Liver (tissue), 3 donors: ENCODE measurements at regions not wholly inside any gene's neighbourhood (a gene's known extent, or its start where the extent isn't known, plus 50 kb on each side); places are given as distances from the start of the nearest gene placed in this dataset.

ENCODE experiments used
- ATF3 ChIP-seq: IDR thresholded peaks from 2 replicates; pipeline ENCODE4 v1.6.1; 2016; ENCODE audit warnings: antibody characterized with exemption
- CTCF ChIP-seq: fragments of 150-350 bp; IDR thresholded peaks from 2 replicates; pipeline ENCODE4 v1.5.1; 2017; ENCODE audit warnings: improper control_type of control experiment, low read depth, low read length; ENCODE audit not compliant: missing input control
- EGR1 ChIP-seq, 2 donors: IDR thresholded peaks; 2 replicates each; pipeline ENCODE4 v1.6.1; 2016 to 2018; ENCODE audit warnings: antibody characterized with exemption in 2 of 2, low read depth in 2 of 2
- FOXA1 ChIP-seq: IDR thresholded peaks from 2 replicates; pipeline ENCODE4 v1.6.1; 2016; ENCODE audit warnings: antibody characterized with exemption
- HNF4G ChIP-seq: IDR thresholded peaks from 2 replicates; pipeline ENCODE4 v1.6.1; 2016; ENCODE audit warnings: antibody characterized with exemption
- JUND ChIP-seq, 2 donors: IDR thresholded peaks; 2 replicates each; pipeline ENCODE4 v1.6.1; 2016; ENCODE audit warnings: antibody characterized with exemption in 2 of 2
- MAX ChIP-seq: IDR thresholded peaks from 2 replicates; pipeline ENCODE4 v1.6.1; 2016; ENCODE audit warnings: antibody characterized with exemption
- RAD21 ChIP-seq, 2 donors: IDR thresholded peaks; 2 replicates each; pipeline ENCODE4 v1.6.1; 2016; ENCODE audit warnings: antibody characterized with exemption in 2 of 2, mild to moderate bottlenecking in 2 of 2
- TAF1 ChIP-seq: conservative IDR thresholded peaks from 2 replicates; pipeline ENCODE4 v1.6.1; 2016; ENCODE audit warnings: antibody characterized with exemption, mild to moderate bottlenecking
- YY1 ChIP-seq: IDR thresholded peaks from 2 replicates; pipeline ENCODE4 v1.6.1; 2016; ENCODE audit warnings: antibody characterized with exemption, mild to moderate bottlenecking
- ZBTB33 ChIP-seq: IDR thresholded peaks from 2 replicates; pipeline ENCODE4 v1.6.1; 2016; ENCODE audit warnings: antibody characterized with exemption
- donor health status: healthy.
- donor health status: healthy.

- TF ChIP-seq CTCF (no peak), EGR1 (IDR thresholded peaks at IDR 0.05; ENCODE audit: low read depth in 2 of 2) (no peak), MAX (no peak), ATF3 (no peak), RAD21 (IDR thresholded peaks at IDR 0.05) (no peak), ZBTB33 (no peak), FOXA1 (no peak), TAF1 (no peak), JUND (IDR thresholded peaks at IDR 0.05) (no peak), YY1 (no peak), HNF4G (no peak)
These were observed 94.2 kb upstream of the ANKH start for GRCh38 chr5:14965815-14966214.
